ENCODE measurements at regions not wholly inside any gene's neighbourhood (a gene's known extent, or its start where the extent isn't known, plus 50 kb on each side); places are given as distances from the start of the nearest gene placed in this dataset.
"Not testable (repeated sequence)": the region's sequence is repeated elsewhere in the genome, so short reads cannot be mapped to it uniquely, and the experiment has no call there.

DNA sequence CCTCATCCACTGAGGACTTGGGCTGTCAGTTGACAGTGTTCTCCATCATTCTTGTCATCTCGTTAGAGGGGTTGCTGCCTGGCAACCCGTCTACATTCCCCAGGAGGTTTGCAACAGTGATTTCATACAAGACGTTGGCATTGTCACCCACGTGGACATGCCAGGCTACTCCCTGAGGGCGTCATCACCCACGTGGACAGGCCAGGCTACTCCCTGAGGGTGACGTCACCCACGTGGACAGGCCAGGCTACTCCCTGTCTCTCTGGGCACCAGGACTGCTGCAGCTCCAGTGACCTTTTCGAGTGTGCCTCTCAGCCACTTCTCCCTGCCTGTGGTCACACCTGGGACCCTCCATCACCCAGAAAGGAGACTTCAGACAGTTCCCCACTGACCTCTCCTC lies 212.1 kb upstream of the NUPR2 start:
- TF ChIP-seq POLR2A (IDR thresholded peaks at IDR 0.05), result not testable (repeated sequence)
- TF ChIP-seq, protein P1, sequence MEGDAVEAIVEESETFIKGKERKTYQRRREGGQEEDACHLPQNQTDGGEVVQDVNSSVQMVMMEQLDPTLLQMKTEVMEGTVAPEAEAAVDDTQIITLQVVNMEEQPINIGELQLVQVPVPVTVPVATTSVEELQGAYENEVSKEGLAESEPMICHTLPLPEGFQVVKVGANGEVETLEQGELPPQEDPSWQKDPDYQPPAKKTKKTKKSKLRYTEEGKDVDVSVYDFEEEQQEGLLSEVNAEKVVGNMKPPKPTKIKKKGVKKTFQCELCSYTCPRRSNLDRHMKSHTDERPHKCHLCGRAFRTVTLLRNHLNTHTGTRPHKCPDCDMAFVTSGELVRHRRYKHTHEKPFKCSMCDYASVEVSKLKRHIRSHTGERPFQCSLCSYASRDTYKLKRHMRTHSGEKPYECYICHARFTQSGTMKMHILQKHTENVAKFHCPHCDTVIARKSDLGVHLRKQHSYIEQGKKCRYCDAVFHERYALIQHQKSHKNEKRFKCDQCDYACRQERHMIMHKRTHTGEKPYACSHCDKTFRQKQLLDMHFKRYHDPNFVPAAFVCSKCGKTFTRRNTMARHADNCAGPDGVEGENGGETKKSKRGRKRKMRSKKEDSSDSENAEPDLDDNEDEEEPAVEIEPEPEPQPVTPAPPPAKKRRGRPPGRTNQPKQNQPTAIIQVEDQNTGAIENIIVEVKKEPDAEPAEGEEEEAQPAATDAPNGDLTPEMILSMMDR (IDR thresholded peaks at IDR 0.05 in 4 of 5, conservative IDR thresholded peaks at IDR 0.05 in 1 of 5), result not testable (repeated sequence)
